ENCODE measurements at regions not wholly inside any gene's neighbourhood (a gene's known extent, or its start where the extent isn't known, plus 50 kb on each side); places are given as distances from the start of the nearest gene placed in this dataset.

DNA sequence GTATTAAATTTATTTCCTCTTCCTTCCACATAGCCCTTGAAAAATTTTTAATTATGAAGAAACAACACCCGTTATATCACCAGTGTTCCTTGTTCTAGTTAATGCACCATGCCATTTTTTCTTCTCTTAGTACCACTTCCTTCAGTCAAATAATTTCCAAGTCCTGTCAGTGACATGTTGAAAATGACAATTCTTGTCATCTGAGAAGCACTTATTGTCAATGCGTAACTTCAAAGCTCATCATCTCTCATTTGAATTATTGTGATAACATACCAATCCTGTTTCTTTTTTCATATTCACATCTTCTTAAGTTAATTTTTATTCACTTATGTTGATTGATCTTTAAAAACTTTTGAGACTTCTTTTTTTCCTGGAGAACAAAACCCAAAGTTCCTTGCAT is 320.4 kb downstream of the ASXL3 start:
- no peak overlapping the region for H3K4me3 ChIP-seq (ENCODE audit: low read length)
- DNase-seq (ENCODE audit: low read depth) = no peak
- TF ChIP-seq, protein P1, sequence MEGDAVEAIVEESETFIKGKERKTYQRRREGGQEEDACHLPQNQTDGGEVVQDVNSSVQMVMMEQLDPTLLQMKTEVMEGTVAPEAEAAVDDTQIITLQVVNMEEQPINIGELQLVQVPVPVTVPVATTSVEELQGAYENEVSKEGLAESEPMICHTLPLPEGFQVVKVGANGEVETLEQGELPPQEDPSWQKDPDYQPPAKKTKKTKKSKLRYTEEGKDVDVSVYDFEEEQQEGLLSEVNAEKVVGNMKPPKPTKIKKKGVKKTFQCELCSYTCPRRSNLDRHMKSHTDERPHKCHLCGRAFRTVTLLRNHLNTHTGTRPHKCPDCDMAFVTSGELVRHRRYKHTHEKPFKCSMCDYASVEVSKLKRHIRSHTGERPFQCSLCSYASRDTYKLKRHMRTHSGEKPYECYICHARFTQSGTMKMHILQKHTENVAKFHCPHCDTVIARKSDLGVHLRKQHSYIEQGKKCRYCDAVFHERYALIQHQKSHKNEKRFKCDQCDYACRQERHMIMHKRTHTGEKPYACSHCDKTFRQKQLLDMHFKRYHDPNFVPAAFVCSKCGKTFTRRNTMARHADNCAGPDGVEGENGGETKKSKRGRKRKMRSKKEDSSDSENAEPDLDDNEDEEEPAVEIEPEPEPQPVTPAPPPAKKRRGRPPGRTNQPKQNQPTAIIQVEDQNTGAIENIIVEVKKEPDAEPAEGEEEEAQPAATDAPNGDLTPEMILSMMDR (IDR thresholded peaks at IDR 0.05; ENCODE audit: insufficient read depth, low read depth, low read length, missing control alignments) = no peak

DNA sequence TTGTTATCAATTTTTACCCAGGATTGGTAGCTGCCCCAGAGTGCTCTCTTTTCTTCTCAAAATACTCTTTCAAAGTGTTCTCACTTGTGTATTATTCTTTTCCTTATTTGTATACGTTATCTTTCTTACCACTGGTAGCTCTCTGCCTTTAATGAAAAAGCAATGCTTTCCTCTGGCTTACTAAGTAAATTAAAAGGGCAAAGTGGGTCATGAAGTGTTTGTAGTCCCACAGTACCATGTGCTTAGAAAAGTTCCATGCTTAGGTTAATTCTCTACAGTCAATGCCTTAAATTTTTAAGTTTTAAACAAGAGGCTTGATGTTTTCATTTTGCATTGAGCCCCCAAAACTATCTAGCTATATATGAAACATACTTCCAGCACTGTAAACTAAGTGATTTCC is 300.2 kb downstream of the ASXL3 start:
- no peak for DNase-seq (ENCODE audit: low read depth)
- TF ChIP-seq, protein P1 (IDR thresholded peaks at IDR 0.05; ENCODE audit: insufficient read depth, low read depth, low read length, missing control alignments) = no peak
- no peak overlapping the region for H3K4me3 ChIP-seq (ENCODE audit: low read length)

DNA sequence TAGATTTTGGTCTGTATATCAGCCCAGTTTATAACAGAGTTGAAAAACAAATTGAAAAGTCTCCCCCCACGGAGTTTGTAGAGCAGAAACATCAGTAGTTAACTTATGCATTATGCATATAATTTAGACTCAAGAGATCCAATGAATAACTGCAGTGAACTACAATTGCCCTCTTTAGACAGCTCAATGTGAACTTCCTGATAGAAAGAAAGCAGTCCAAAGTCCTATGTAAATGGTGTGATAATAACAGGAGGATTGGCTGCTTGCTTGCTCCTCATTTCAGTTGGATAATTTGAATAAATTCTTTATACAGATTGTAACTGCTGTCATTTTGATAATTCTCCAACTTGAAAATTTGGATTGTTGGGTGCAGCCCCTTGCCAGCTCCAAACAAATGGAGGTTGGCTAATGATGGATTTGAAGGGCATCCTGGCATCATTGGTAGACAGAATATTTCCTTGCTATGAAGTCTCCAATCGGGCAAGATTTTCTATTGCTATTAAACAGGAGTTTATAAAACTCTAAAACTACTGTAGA is 297.1 kb downstream of the ASXL3 start:
- H3K4me3 ChIP-seq (ENCODE audit: low read length) = no peak overlapping the region
- TF ChIP-seq, protein P1 (IDR thresholded peaks at IDR 0.05; ENCODE audit: insufficient read depth, low read depth, low read length, missing control alignments) = no peak

DNA sequence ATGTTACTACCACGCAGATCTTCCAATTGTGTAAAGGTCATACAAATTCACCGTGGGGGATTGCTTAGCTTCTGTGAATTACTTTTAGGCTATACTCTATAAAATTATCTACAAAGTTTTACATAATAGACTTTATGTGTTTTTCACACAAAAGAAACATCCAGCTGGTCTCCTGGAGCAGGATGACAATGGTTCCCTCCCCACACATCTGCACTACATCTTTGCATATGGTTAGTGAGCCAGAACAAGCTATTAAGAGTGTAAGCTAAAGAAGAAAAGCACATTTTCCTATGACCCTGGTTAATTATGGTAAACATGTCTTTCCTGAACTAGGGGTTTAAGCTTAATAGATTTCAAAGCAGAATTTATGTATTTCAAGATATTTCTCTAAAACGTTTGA is 295.1 kb downstream of the ASXL3 start:
- H3K4me3 ChIP-seq (ENCODE audit: low read length) = no peak overlapping the region
- TF ChIP-seq, protein P1 (IDR thresholded peaks at IDR 0.05; ENCODE audit: insufficient read depth, low read depth, low read length, missing control alignments) = no peak
- DNase-seq (ENCODE audit: low read depth) = no peak

More for the DNA sequence above, 297.1 kb downstream of the ASXL3 start:
- DNase-seq (ENCODE audit: low read depth) = no peak

DNA sequence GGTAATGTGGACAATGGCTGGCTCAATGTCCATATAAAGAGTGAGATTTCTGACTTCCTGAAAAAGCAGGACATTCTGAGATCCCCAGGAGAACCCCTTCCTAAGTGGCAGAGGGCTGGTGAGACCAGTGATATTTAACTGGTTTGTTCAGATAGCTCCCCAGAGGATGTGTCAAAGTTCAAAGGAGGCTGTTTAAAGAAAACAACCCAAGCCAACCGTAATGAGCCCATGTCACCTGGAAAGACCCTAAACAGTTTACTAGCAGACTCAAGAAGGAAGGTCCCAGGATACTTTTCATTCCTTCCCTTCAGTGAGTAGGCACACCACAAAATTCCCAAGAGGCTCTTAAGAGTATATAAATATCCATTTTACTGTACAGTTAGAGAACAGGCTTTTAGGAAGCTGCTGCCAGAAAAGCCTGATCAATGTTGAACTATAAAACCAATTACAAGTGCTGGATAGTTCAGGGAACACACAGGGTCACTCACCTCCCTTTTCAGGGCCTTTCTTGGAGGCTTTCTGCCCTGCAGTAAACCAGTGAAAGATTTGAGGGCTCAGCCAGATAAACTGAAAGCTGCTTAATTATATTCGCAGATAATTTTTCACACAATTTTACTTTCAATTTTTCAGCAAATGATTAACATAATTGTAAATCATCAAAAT is 293.5 kb downstream of the ASXL3 start:
- DNase-seq (ENCODE audit: low read depth) = no peak
- no peak overlapping the region for H3K4me3 ChIP-seq (ENCODE audit: low read length)

DNA sequence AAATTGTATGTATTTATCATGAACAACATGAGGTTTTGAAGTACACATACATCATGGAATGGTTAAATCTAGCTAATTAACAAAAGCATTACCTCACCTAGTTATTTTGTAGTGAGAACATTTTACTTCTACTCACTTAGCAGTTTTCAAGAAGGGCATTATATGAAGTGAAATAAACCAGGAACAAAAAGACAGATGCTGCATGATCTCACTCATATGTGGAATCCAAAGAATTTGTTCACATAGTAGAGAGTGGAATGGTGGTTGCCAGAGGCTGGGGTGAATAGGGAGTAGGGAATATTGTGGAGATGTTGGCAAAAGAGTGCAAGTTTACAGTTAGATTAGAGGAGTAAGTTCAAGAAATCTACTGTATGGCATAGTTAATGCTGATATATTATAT is 292.0 kb downstream of the ASXL3 start:
- DNase-seq (ENCODE audit: low read depth) = no peak
- no peak overlapping the region for H3K4me3 ChIP-seq (ENCODE audit: low read length)
- TF ChIP-seq, protein P1 (IDR thresholded peaks at IDR 0.05; ENCODE audit: insufficient read depth, low read depth, low read length, missing control alignments) = no peak

More for the DNA sequence above, 293.5 kb downstream of the ASXL3 start:
- TF ChIP-seq, protein P1 (IDR thresholded peaks at IDR 0.05; ENCODE audit: insufficient read depth, low read depth, low read length, missing control alignments) = no peak

DNA sequence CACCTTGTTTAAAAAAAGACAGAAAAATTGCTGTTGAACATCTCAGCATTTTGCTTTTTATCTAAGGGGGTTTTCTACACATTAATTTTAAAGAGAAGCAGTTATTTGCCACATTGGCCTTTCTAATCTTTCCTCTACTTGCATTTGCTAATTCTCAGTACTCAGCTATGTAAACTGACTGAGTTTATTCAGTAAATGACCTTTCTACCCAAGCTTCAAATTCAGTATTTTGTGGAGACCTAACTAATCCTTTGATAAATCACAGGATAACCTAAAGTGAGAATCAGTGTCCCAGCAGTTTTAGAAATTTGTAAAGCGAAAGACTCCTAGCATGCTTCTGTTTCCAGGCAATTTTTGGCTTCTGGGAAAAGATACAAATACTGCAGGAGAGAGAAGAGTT is 288.4 kb downstream of the ASXL3 start:
- DNase-seq (ENCODE audit: low read depth) = no peak
- H3K4me3 ChIP-seq (ENCODE audit: low read length) = no peak overlapping the region
- TF ChIP-seq, protein P1 (IDR thresholded peaks at IDR 0.05; ENCODE audit: insufficient read depth, low read depth, low read length, missing control alignments) = no peak

Measured in epithelial cell of esophagus (primary cell).